ENCODE measurements at regions not wholly inside any gene's neighbourhood (a gene's known extent, or its start where the extent isn't known, plus 50 kb on each side); places are given as distances from the start of the nearest gene placed in this dataset.

DNA sequence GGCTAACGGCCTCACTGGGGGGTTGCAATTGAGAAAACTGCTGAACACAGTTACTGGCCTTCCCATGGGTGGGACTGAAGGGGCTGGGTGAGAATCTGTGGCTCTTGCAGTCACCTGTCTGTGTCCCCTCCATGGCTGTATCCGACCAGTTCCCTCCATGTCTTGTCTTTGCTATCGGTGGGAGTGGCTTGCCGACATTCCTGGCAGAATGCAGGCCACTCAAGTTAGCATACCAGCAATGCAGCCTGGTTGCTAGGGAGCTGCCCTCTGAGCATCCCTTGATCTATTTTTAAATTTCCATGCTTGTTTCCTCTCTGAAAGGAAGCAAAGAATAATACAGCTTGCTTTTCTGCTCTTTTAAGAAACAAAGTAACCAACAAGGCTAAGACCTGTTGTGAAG is 1509.7 kb upstream of the WWC1 start:
- no peaks in the 10 kb centered on the region for H3K27me3 ChIP-seq (ENCODE audit: control insufficient read depth in 2 of 2, insufficient read depth in 2 of 2, low read length in 2 of 2)
- no TSS peak for BruUV-seq (replicated peaks)
- DNase-seq (ENCODE audit: low read depth, low spot score) = no peak
- no peak overlapping the region for H2AFZ ChIP-seq (ENCODE audit: low read depth, low read length)
- peaks cover 2% of the 10 kb centered on the region for H3K9me3 ChIP-seq (replicated peaks; ENCODE audit: control insufficient read depth, insufficient read depth, low read length)
- no peak overlapping the region for H3K27ac ChIP-seq (ENCODE audit: insufficient read depth, low read depth, low read length)
- TF ChIP-seq GATA2 (IDR thresholded peaks at IDR 0.05; ENCODE audit: insufficient read depth, insufficient read length, low read depth, low read length) = no peak
- no peak for TF ChIP-seq POLR2AphosphoS5 (IDR thresholded peaks at IDR 0.05; ENCODE audit: insufficient read depth, low read depth, low read length)
- no peak for TF ChIP-seq POLR2A (IDR thresholded peaks at IDR 0.05; ENCODE audit: low read depth, low read length)
- TF ChIP-seq FOS (IDR thresholded peaks at IDR 0.05; ENCODE audit: borderline replicate concordance, insufficient read depth, low read length) = no peak
- no peak for TF ChIP-seq MAX (IDR thresholded peaks at IDR 0.05; ENCODE audit: insufficient read depth, insufficient read length)
- TF ChIP-seq, protein P1, sequence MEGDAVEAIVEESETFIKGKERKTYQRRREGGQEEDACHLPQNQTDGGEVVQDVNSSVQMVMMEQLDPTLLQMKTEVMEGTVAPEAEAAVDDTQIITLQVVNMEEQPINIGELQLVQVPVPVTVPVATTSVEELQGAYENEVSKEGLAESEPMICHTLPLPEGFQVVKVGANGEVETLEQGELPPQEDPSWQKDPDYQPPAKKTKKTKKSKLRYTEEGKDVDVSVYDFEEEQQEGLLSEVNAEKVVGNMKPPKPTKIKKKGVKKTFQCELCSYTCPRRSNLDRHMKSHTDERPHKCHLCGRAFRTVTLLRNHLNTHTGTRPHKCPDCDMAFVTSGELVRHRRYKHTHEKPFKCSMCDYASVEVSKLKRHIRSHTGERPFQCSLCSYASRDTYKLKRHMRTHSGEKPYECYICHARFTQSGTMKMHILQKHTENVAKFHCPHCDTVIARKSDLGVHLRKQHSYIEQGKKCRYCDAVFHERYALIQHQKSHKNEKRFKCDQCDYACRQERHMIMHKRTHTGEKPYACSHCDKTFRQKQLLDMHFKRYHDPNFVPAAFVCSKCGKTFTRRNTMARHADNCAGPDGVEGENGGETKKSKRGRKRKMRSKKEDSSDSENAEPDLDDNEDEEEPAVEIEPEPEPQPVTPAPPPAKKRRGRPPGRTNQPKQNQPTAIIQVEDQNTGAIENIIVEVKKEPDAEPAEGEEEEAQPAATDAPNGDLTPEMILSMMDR (IDR thresholded peaks at IDR 0.05; ENCODE audit: extremely low read depth in 1 of 2, insufficient read depth in 1 of 2, low read depth in 1 of 2, low read length in 2 of 2) = no peak
- TF ChIP-seq MYC (IDR thresholded peaks at IDR 0.05; ENCODE audit: low read depth, low read length) = no peak
- no peak for TF ChIP-seq JUN (IDR thresholded peaks at IDR 0.05; ENCODE audit: borderline replicate concordance, insufficient read depth, insufficient read length, low read depth)
- no peak for TF ChIP-seq EZH2 (IDR thresholded peaks at IDR 0.05; ENCODE audit: borderline replicate concordance, low read depth, low read length, severe bottlenecking)
- no peaks in the 10 kb centered on the region for H3K79me2 ChIP-seq (ENCODE audit: control insufficient read depth, insufficient read depth, low read length)
- ChIA-PET CTCF (no interaction called here), POLR2A (no interaction called here)
- H3K36me3 ChIP-seq (ENCODE audit: control insufficient read depth in 2 of 2, extremely low read depth in 1 of 2, insufficient read depth in 2 of 2, low read length in 2 of 2) = no peaks in the 10 kb centered on the region
- no peaks in the 10 kb centered on the region for H3K4me1 ChIP-seq (ENCODE audit: control insufficient read depth, extremely low read depth, insufficient read depth, low read length)
- H4K20me1 ChIP-seq (replicated peaks; ENCODE audit: control insufficient read depth, extremely low read depth, insufficient read depth, low read length) = no peaks in the 10 kb centered on the region
- dilution Hi-C loops (cut with MboI; ENCODE audit: extremely low pct_ligation_motif_present, low sequenced_read_pairs) (no loop called here), intact Hi-C loops (cut with micrococcal nuclease) (no loop called here)
- FAIRE-seq = no peak
- H3K9me1 ChIP-seq (replicated peaks; ENCODE audit: control insufficient read depth, extremely low read depth, insufficient read depth, low read length) = no peaks in the 10 kb centered on the region
- no peak overlapping the region for H3K4me3 ChIP-seq (replicated peaks in 1 of 3; ENCODE audit: insufficient read depth in 1 of 3, low read depth in 1 of 3, low read length in 3 of 3)
- no peak overlapping the region for H3K9ac ChIP-seq (replicated peaks; ENCODE audit: extremely low read depth, insufficient read depth, low read length)
- no peak overlapping the region for H3K4me2 ChIP-seq (ENCODE audit: insufficient read depth, low read length)

Measured in endothelial cell of umbilical vein (primary cell).